Glomerular visceral epithelial cell (primary cell): ENCODE measurements at regions not wholly inside any gene's neighbourhood (a gene's known extent, or its start where the extent isn't known, plus 50 kb on each side); places are given as distances from the start of the nearest gene placed in this dataset.
"Not testable (repeated sequence)": the region's sequence is repeated elsewhere in the genome, so short reads cannot be mapped to it uniquely, and the experiment has no call there.

Experiments used
- DNase-seq: peaks from one replicate; pipeline ENCODE4 v3.0.0-alpha.2; 2016; ENCODE audit errors: extremely low spot score

GRCh38 chr11:15300341-15300740 lies 185.6 kb downstream of the INSC start:
- no peak for DNase-seq

GRCh38 chr11:15307619-15308024 lies 192.9 kb downstream of the INSC start:
- no peak for DNase-seq

GRCh38 chr11:15308840-15309239 lies 194.1 kb downstream of the INSC start:
- DNase-seq: no peak

GRCh38 chr11:15309296-15309695 lies 194.6 kb downstream of the INSC start:
- no peak for DNase-seq

GRCh38 chr11:15313862-15314261 lies 199.1 kb downstream of the INSC start:
- DNase-seq: no peak

GRCh38 chr11:15318814-15319213 lies 204.1 kb downstream of the INSC start:
- DNase-seq: no peak

GRCh38 chr11:15326520-15326919 lies 211.8 kb downstream of the INSC start:
- DNase-seq: no peak

GRCh38 chr11:15327786-15328231 lies 213.1 kb downstream of the INSC start:
- DNase-seq: no peak

GRCh38 chr11:15333407-15333806 lies 218.7 kb downstream of the INSC start:
- no peak for DNase-seq

- DNase-seq: no peak
These were observed 220.0 kb downstream of the INSC start for GRCh38 chr11:15334766-15335165.

- no peak for DNase-seq
These were observed 221.3 kb downstream of the INSC start for GRCh38 chr11:15336021-15336420.

GRCh38 chr11:15339302-15339701 lies 224.6 kb downstream of the INSC start:
- no peak for DNase-seq

GRCh38 chr11:15341587-15341986 lies 226.9 kb downstream of the INSC start:
- DNase-seq: no peak

GRCh38 chr11:15342163-15342562 lies 227.4 kb downstream of the INSC start:
- DNase-seq: no peak

- DNase-seq: no peak
These were observed 232.2 kb downstream of the INSC start for GRCh38 chr11:15346907-15347306.

GRCh38 chr11:15347969-15348734 lies 233.4 kb downstream of the INSC start:
- no peak for DNase-seq

GRCh38 chr11:15349413-15349812 lies 234.7 kb downstream of the INSC start:
- no peak for DNase-seq

- DNase-seq: no peak
These were observed 246.6 kb downstream of the INSC start for GRCh38 chr11:15361316-15361715.

- DNase-seq: not testable (repeated sequence)
These were observed 250.6 kb downstream of the INSC start for GRCh38 chr11:15365286-15365685.

- no peak for DNase-seq
These were observed 253.0 kb downstream of the INSC start for GRCh38 chr11:15367695-15368094.

GRCh38 chr11:15370495-15371147 lies 255.9 kb downstream of the INSC start:
- no peak for DNase-seq

- DNase-seq: no peak
These were observed 256.8 kb downstream of the INSC start for GRCh38 chr11:15371533-15371932.

GRCh38 chr11:15374418-15374817 lies 259.7 kb downstream of the INSC start:
- DNase-seq: no peak
